Fibroblast of skin of abdomen (primary cell): ENCODE measurements at regions not wholly inside any gene's neighbourhood (a gene's known extent, or its start where the extent isn't known, plus 50 kb on each side); places are given as distances from the start of the nearest gene placed in this dataset.

Source experiments
- DNase-seq: peaks from one replicate; pipeline ENCODE4 v3.0.0-alpha.2; 2013

GRCh38 chr16:51085271-51085670, 65.8 kb downstream of the SALL1 start:
- no peak for DNase-seq

- no peak for DNase-seq
Measured at GRCh38 chr16:51084074-51084928, 66.8 kb downstream of the SALL1 start.

- no peak for DNase-seq
Measured at GRCh38 chr16:51072591-51072990, 78.5 kb downstream of the SALL1 start.

GRCh38 chr16:51071326-51071725, 79.7 kb downstream of the SALL1 start:
- DNase-seq = no peak

- no peak for DNase-seq
Measured at GRCh38 chr16:51067352-51067751, 83.7 kb downstream of the SALL1 start.

GRCh38 chr16:51062039-51062438, 89.0 kb downstream of the SALL1 start:
- DNase-seq = no peak

- DNase-seq = no peak
Measured at GRCh38 chr16:51061328-51061727, 89.7 kb downstream of the SALL1 start.

GRCh38 chr16:51057969-51058337, 93.1 kb downstream of the SALL1 start:
- DNase-seq = no peak

- DNase-seq = no peak
Measured at GRCh38 chr16:51057102-51057793, 93.8 kb downstream of the SALL1 start.

GRCh38 chr16:51056331-51056730, 94.7 kb downstream of the SALL1 start:
- no peak for DNase-seq

GRCh38 chr16:51055434-51055833, 95.6 kb downstream of the SALL1 start:
- no peak for DNase-seq

- DNase-seq = no peak
Measured at GRCh38 chr16:51053775-51054174, 97.3 kb downstream of the SALL1 start.

- DNase-seq = no peak
Measured at GRCh38 chr16:51051671-51052070, 99.4 kb downstream of the SALL1 start.

GRCh38 chr16:51050377-51050706, 100.7 kb downstream of the SALL1 start:
- no peak for DNase-seq

- DNase-seq = no peak
Measured at GRCh38 chr16:51049678-51050376, 101.2 kb downstream of the SALL1 start.

GRCh38 chr16:51049276-51049675, 101.8 kb downstream of the SALL1 start:
- DNase-seq = peak; percentile 8

GRCh38 chr16:51048544-51048943, 102.5 kb downstream of the SALL1 start:
- DNase-seq = peak; percentile 33

- DNase-seq = no peak
Measured at GRCh38 chr16:51045794-51046193, 105.3 kb downstream of the SALL1 start.

GRCh38 chr16:51045186-51045585, 105.9 kb downstream of the SALL1 start:
- no peak for DNase-seq

- no peak for DNase-seq
Measured at GRCh38 chr16:51041546-51041945, 109.5 kb downstream of the SALL1 start.

- DNase-seq = no peak
Measured at GRCh38 chr16:51040637-51041036, 110.4 kb downstream of the SALL1 start.

GRCh38 chr16:51039638-51040331, 111.3 kb downstream of the SALL1 start:
- no peak for DNase-seq

GRCh38 chr16:51035711-51036110, 115.4 kb downstream of the SALL1 start:
- no peak for DNase-seq
